ENCODE measurements at regions not wholly inside any gene's neighbourhood (a gene's known extent, or its start where the extent isn't known, plus 50 kb on each side); places are given as distances from the start of the nearest gene placed in this dataset.

DNA sequence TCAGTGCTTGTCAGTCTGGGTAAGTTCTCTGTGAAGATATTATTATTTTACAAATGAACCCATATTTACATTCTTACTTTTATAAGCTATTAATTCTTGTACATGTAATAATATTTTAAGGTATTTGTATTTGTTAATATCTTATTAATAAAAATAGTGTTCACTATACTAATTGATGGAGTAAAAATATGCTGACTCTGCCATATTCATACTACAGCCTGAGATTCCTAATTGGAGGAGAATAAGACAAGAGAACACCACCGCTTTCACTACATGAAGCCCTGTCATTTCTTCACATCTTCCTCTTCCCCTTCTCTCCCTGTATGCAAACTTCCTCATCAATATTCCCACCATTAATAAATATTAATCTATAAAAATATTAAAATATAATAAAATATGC is 167.6 kb upstream of the TUSC1 start:
- no peaks in the 10 kb centered on the region for H3K36me3 Mint-ChIP-seq (ENCODE audit: low read depth)
- intact Hi-C loops (cut with micrococcal nuclease): no loop called here
- ATAC-seq (no peak), DNase-seq (no peak)
- no peaks in the 10 kb centered on the region for H3K4me1 Mint-ChIP-seq (ENCODE audit: low read depth)
- TF ChIP-seq, protein P1, sequence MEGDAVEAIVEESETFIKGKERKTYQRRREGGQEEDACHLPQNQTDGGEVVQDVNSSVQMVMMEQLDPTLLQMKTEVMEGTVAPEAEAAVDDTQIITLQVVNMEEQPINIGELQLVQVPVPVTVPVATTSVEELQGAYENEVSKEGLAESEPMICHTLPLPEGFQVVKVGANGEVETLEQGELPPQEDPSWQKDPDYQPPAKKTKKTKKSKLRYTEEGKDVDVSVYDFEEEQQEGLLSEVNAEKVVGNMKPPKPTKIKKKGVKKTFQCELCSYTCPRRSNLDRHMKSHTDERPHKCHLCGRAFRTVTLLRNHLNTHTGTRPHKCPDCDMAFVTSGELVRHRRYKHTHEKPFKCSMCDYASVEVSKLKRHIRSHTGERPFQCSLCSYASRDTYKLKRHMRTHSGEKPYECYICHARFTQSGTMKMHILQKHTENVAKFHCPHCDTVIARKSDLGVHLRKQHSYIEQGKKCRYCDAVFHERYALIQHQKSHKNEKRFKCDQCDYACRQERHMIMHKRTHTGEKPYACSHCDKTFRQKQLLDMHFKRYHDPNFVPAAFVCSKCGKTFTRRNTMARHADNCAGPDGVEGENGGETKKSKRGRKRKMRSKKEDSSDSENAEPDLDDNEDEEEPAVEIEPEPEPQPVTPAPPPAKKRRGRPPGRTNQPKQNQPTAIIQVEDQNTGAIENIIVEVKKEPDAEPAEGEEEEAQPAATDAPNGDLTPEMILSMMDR (IDR thresholded peaks at IDR 0.05): no peak
- no peak overlapping the region for H3K27ac Mint-ChIP-seq
- ChIA-PET POLR2A (no interaction called here), CTCF (no interaction called here)
- no peaks in the 10 kb centered on the region for H3K27me3 Mint-ChIP-seq
- H3K9me3 Mint-ChIP-seq: peaks cover 6% of the 10 kb centered on the region
- H3K4me3 Mint-ChIP-seq: no peak overlapping the region

DNA sequence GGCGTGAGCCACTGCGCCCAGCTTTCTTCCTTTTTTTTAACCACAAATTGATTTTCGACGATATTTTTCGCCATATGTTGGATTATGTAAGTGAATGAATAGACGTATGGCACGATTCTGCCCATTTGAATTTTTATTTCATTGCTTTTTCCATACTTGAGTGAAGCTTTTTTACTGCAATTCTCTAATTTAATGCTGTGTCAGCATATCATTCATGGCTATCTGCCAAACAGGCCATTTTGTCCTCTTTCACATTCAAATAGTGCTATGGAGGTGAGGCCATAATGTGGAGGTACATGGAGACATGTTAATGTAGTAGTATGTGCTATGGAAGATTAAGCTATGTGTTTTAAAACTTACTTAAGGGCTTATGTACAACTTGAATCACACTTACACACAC is 152.1 kb upstream of the TUSC1 start:
- no peak overlapping the region for H3K27ac Mint-ChIP-seq
- no peaks in the 10 kb centered on the region for H3K36me3 Mint-ChIP-seq (ENCODE audit: low read depth)
- no peaks in the 10 kb centered on the region for H3K4me1 Mint-ChIP-seq (ENCODE audit: low read depth)
- intact Hi-C loops (cut with micrococcal nuclease): no loop called here
- H3K9me3 Mint-ChIP-seq: peaks cover 11% of the 10 kb centered on the region
- TF ChIP-seq, protein P1 (IDR thresholded peaks at IDR 0.05): no peak
- H3K4me3 Mint-ChIP-seq: no peak overlapping the region
- no peaks in the 10 kb centered on the region for H3K27me3 Mint-ChIP-seq
- ATAC-seq (no peak), DNase-seq (no peak)
- POLR2A ChIA-PET: no interaction called here
- CTCF ChIA-PET: no interaction called here

DNA sequence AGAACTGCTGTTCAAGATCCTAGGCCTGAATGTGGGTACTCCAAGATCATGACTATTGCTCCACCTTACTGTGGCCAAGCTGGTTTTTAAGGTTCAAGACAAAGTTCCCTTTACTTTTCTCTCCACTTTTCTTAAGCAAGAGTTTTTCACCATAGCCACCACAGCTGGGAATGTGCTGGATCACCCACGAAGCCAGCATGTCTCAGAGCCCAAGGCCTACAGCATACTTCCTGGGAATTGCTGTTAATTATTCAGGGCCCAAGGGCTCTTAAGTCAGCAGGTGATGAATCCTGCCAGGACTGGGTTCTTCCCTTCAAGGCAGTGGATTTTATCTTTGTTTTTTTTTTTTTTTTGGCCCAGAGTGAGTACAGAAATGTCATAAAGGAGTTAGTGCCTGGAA is 149.4 kb upstream of the TUSC1 start:
- Mint-ChIP-seq H3K4me1 (ENCODE audit: low read depth) (no peaks in the 10 kb centered on the region), H3K27ac (no peak overlapping the region), H3K9me3 (peaks cover 15% of the 10 kb centered on the region), H3K27me3 (no peaks in the 10 kb centered on the region), H3K4me3 (no peak overlapping the region), H3K36me3 (ENCODE audit: low read depth) (no peaks in the 10 kb centered on the region)
- ChIA-PET CTCF (no interaction called here), POLR2A (no interaction called here)
- intact Hi-C loops (cut with micrococcal nuclease): no loop called here
- TF ChIP-seq, protein P1 (IDR thresholded peaks at IDR 0.05): no peak
- ATAC-seq: no peak
- DNase-seq: no peak

DNA sequence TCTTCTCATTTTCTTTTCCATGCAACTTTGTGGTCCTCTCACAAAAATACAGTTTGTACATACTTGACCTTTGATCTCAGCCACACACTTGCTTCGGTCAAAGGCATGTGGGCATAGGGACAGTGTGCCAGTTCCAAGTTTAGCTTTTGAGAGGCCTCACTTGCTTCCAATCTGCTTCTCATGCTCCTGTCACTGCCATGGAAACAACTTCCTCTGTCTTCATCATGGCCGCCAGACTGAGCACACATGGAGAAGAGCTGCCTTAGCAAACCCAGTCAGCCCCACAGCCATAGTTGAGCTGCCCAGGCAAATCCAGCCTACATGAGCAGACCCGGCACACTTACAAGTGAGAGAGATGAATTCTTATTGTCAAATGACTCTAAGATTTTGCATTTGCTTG is 138.2 kb upstream of the TUSC1 start:
- POLR2A ChIA-PET: no interaction called here
- Mint-ChIP-seq H3K27me3 (no peaks in the 10 kb centered on the region), H3K4me3 (no peak overlapping the region), H3K27ac (no peak overlapping the region), H3K9me3 (peaks cover 14% of the 10 kb centered on the region), H3K36me3 (ENCODE audit: low read depth) (no peaks in the 10 kb centered on the region), H3K4me1 (ENCODE audit: low read depth) (no peaks in the 10 kb centered on the region)
- intact Hi-C loops (cut with micrococcal nuclease): no loop called here
- TF ChIP-seq, protein P1 (IDR thresholded peaks at IDR 0.05): no peak
- ATAC-seq (no peak), DNase-seq (no peak)
- CTCF ChIA-PET: no interaction called here

DNA sequence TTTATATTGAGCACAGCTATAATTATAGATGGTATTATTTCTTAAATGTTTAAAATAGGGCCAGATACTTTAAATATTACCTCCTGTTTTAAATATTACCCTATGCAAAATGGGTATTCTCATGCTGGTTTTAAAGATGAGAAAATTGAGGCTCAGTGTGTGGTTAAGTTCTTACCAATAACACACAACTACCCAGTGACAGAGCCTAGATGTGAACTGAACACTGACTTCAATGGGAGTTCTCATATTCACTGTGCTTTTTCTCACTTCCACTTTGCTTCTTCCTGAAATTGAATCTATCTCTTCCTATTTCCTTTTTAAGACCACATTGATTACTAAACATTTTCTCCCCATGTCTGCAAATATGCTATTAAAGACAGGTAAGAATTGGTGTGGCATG is 135.8 kb upstream of the TUSC1 start:
- Mint-ChIP-seq H3K27ac (no peak overlapping the region), H3K27me3 (no peaks in the 10 kb centered on the region), H3K4me1 (ENCODE audit: low read depth) (no peaks in the 10 kb centered on the region), H3K4me3 (no peak overlapping the region), H3K9me3 (peaks cover 10% of the 10 kb centered on the region), H3K36me3 (ENCODE audit: low read depth) (no peaks in the 10 kb centered on the region)
- ChIA-PET CTCF (no interaction called here), POLR2A (no interaction called here)
- no peak for DNase-seq
- intact Hi-C loops (cut with micrococcal nuclease): no loop called here
- TF ChIP-seq, protein P1 (IDR thresholded peaks at IDR 0.05): no peak
- no peak for ATAC-seq
